ENCODE measurements at regions not wholly inside any gene's neighbourhood (a gene's known extent, or its start where the extent isn't known, plus 50 kb on each side); places are given as distances from the start of the nearest gene placed in this dataset.

- TF ChIP-seq CTCF (conservative IDR thresholded peaks at IDR 0.05; ENCODE audit: low read depth, low read length) (no peak), EZH2 (IDR thresholded peaks at IDR 0.05; ENCODE audit: borderline replicate concordance, low read depth, low read length, poor library complexity, severe bottlenecking) (no peak)
These were observed 100.1 kb upstream of the BHLHE23 start for GRCh38 chr20:63106765-63107448.

Data from A673 (cell line).